Vagina (tissue), 2 donors: ENCODE measurements at regions not wholly inside any gene's neighbourhood (a gene's known extent, or its start where the extent isn't known, plus 50 kb on each side); places are given as distances from the start of the nearest gene placed in this dataset.

ENCODE experiments used
- CTCF ChIP-seq, 3 experiments: fragments of 450-650 bp in 2 of 3; fragments of 200-600 bp in 1 of 3; sonication (generic) in 1 of 3; IDR thresholded peaks; one replicate each; pipeline ENCODE4 v1.5.1; 2017 to 2019; ENCODE audit warnings: antibody characterized with exemption in 3 of 3, mild to moderate bottlenecking in 2 of 3, moderate library complexity in 2 of 3
- POLR2A ChIP-seq, 2 donors: fragments of 450-650 bp; IDR thresholded peaks; one replicate each; pipeline ENCODE4 v1.6.1; 2017; ENCODE audit warnings: antibody characterized with exemption in 2 of 2, mild to moderate bottlenecking in 2 of 2, moderate library complexity in 2 of 2
- POLR2AphosphoS5 ChIP-seq, 2 donors: sonication (generic); formaldehyde crosslinking; IDR thresholded peaks; one replicate each; pipeline ENCODE4 v1.9.0; 2017; ENCODE audit warnings: antibody characterized with exemption in 2 of 2, mild to moderate bottlenecking in 2 of 2, low read depth in 1 of 2; ENCODE audit not compliant: insufficient read depth in 1 of 2

GRCh38 chr5:74240783-74241750 lies 399.5 kb downstream of the ENC1 start:
- no peak for TF ChIP-seq CTCF (IDR thresholded peaks at IDR 0.05)
- TF ChIP-seq POLR2A (IDR thresholded peaks at IDR 0.05) = no peak
- TF ChIP-seq POLR2AphosphoS5 (IDR thresholded peaks at IDR 0.05; ENCODE audit: insufficient read depth in 1 of 2, low read depth in 1 of 2) = no peak
